NAMALWA (cell line): ENCODE measurements at regions not wholly inside any gene's neighbourhood (a gene's known extent, or its start where the extent isn't known, plus 50 kb on each side); places are given as distances from the start of the nearest gene placed in this dataset.
A peak's percentile ranks its signal among the peaks of the same experiment; 100 is the strongest.

Source experiments
- DNase-seq: peaks from one replicate; pipeline ENCODE4 v3.0.0-alpha.2; 2015; ENCODE audit warnings: low spot score

DNA sequence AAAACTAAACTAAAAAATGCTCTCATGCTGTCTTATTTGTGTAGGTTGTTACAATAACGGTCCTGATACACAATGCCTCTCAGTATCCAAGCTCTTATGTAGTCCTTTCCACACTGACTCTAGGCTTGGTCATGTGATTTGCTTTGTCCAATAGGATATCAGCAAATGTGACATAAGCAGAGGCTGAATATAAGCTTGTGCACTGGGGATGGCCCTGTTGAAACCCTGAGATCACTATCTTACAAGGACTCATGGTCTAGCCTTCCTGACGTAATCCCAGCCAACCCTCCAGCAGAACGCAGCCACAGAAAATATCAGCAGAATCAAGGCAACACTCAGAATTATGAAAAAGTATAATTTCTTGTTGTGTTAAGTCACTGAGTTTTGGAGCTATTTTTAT is 145.1 kb upstream of the CCN2 start:
- no peak for DNase-seq

GRCh38 chr6:132089173-132089572 is 138.0 kb upstream of the CCN2 start:
- no peak for DNase-seq

DNA sequence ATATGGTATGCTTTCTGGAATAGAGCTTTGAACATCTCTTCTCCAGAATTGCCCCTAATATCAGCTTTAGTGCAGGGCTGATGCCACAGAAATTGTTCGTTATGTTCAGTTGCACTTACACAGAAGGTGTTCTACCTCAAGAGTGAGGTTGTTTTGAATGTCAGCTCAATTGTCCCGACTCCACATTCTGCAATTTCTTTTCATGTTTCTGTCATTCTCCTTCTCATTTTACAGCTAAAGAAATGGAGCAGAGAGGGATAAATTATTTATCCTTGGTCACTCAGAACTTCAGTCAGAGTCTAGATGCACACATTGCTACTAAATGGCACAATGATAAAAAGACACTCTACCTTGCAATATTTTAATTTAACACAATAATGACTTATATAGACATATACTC is 137.0 kb upstream of the CCN2 start:
- no peak for DNase-seq

DNA sequence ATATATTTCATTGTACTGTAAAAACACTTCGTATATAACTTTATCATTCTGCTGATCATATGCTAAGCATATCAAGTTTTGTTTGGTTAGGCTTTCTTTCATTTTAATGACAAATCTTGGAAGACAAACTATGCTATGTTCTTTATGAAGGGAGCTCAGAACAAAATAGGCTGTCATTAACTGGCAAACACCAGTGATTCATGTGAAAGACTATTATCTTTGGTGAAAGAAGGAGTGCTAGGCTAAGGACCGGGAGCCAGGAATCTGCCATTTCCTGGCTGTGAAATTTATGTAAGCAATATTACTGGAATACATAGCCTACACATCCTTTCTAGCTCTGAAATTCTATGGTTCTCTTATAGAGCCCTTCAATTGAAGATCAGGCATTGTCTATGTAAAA is 136.2 kb upstream of the CCN2 start:
- no peak for DNase-seq

DNA sequence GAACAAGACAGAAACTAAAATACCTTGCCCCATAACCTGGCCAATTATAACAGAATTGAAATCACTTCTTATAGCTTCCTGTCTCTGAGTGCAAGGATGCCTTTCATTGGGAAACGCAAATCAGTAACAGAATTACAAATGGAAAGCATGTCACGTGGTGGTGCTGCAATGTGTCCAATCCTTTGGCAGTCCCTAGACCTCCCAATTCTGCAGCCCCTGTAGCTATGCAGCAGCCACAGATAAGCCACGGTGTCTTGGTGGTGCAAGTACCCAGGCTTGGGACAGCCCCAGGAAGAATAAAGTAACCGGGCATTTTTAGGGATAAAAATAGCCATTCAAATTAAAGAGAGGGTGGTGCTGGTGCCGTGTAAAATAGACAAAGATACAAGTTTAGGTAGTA is 134.6 kb upstream of the CCN2 start:
- no peak for DNase-seq

- DNase-seq = no peak
Measured at GRCh38 chr6:132084811-132085509, 133.8 kb upstream of the CCN2 start.

DNA sequence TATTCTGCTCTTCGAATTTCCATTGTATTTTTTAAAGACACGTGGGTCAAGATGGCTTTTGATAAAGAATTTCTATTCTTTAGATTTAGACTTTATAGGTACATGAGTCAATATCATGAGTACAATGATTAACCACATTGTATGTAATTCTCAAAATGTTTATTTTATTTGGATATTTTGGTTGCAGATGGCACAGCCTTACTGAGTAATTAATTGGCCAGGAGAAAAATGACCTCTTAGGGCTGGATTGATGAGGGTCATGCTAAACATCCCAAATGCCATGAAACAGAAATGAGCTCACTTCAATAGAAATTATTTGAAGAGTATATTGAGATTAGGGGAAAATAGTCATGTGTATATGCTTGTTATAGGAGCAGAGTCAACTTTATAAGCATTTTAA is 131.2 kb upstream of the CCN2 start:
- no peak for DNase-seq

DNA sequence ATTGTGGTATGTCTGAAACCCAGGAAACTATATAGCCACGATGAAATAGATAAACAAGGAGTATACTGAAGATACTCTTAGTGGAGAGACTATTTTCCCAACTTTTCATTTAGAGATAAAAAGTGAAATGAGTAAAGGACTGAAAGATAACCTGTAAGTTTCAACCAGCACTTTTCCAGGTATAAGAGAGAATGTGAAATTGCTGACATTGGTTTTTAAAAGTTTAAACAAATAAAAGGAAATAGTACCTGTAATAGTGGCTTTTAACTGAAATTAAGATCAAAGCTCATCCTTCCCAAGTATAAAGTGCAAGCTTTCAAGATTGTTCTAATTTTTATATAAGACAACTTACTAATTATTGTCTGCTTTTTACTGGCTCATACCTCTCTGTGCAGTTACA is 130.2 kb upstream of the CCN2 start:
- no peak for DNase-seq

- DNase-seq = no peak
Measured at GRCh38 chr6:132079286-132079685, 128.1 kb upstream of the CCN2 start.

DNA sequence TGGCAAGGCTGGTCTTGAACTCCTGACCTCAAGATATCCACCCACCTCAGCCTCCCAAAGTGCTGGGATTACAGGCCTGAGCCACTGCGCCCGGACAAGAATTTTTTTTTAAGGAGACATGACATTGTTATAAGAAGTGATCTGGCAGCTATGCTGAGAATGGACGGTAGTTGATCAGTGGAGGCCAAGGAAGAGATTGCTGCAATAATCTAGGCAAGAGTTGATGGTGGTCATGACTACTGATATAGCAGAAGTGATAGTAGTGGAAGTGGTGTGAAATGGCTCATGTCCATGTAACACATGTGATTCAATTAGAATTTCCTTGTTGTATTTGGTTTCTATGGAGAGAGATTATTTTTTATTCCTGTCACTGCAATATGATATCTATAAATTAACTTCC is 125.3 kb upstream of the CCN2 start:
- no peak for DNase-seq

GRCh38 chr6:132072831-132073230 is 121.7 kb upstream of the CCN2 start:
- DNase-seq = no peak

GRCh38 chr6:132072271-132072670 is 121.1 kb upstream of the CCN2 start:
- no peak for DNase-seq

- peak; percentile 56 for DNase-seq
Measured at GRCh38 chr6:132070356-132070755, 119.2 kb upstream of the CCN2 start.

GRCh38 chr6:132068766-132069165 is 117.6 kb upstream of the CCN2 start:
- DNase-seq = no peak

DNA sequence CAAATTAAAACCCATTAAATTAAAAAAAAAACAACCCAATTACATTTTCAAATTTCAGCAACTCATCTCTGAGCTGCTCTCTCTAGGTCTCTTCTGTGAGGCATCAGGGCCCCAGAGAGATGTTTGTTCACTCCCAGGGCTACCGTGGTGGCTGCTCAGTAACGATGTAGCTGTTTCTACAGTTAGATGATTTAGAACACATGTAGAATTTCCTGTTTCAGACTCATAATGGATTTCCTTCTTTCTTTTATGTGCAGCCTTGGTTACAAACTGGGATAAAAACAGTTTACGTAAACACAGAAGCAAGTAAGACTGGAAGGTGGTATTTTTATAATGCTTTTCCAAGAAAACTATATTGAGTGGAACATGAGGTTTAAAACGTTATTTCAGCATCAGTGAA is 116.1 kb upstream of the CCN2 start:
- DNase-seq = no peak

GRCh38 chr6:132065556-132065955 is 114.4 kb upstream of the CCN2 start:
- DNase-seq = no peak

DNA sequence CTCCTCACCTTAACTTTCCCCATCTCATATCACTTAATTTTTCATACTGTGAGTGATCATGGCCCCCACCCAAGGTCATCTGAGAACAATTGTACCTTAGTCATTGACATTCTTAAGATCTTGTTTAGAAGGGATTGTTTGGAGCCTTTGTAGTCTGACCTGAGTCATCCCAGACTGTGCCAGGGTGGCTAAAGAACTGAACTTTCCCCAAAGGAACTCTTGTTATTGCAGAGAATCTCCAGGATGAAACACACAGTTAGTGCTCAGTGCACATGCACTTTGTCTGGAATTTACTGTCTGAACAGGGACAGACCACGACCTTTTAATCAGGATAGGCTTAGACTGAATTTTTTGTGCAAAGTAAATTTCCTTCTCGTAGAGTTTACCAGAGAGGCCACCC is 112.6 kb upstream of the CCN2 start:
- DNase-seq = no peak

- DNase-seq = no peak
Measured at GRCh38 chr6:132063204-132063603, 112.0 kb upstream of the CCN2 start.

DNA sequence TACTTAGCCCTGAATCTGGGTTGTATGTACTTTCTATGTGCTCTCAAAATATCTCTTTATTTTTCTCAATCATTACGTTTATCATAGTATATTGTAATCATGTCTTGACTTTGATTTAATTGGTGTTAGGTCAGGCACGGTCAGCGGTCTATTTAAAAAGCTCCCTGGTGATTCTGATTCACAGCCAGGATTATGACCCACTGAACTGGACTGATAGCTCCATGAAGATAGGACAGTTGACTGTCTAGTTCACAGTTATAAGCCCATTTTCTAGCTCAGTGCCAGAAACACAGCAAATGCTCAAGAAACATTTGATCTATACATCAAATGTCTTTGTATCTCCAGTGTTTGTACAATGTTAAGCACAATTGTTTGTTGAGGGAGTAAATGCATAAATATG is 111.5 kb upstream of the CCN2 start:
- DNase-seq = no peak

DNA sequence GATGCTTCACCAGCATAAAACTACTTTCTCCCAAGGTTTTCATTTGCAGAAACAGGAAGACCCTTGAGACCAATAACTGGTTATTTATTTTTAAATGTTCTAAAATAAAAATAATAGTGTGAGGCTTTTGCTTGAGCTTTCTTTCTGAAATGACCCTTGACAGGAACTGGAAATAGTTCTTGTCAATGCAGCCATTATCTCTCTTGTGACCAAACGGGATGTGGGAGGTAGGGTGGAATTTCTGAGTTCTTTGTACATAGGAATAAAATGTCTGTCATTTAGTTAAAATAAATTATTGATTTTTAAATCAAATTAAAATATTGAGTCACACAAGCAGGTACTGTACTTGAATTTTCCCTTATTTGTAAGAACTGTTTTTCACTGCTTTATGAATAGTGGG is 110.2 kb upstream of the CCN2 start:
- no peak for DNase-seq

DNA sequence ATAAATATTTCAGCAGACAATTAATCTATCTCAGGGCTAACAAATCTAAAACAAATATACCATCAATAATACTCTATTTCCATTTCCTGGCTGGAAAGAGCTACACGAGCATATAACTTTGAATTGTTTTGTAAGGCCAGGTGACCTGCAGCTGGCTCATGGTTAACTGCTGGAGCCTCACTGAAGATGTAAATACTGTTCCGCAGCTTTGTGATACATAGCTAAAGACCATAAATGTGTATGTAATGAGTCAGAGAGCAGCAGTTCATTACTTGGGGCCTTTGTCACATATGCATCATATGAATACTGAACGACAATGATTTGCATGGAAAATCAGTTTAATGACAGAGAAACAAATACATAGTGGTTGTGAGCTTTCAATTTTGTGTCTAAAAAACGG is 109.4 kb upstream of the CCN2 start:
- peak; percentile 62 for DNase-seq

- DNase-seq = peak; percentile 22
Measured at GRCh38 chr6:132058975-132059374, 107.8 kb upstream of the CCN2 start.

GRCh38 chr6:132054525-132054924 is 103.4 kb upstream of the CCN2 start:
- no peak for DNase-seq

DNA sequence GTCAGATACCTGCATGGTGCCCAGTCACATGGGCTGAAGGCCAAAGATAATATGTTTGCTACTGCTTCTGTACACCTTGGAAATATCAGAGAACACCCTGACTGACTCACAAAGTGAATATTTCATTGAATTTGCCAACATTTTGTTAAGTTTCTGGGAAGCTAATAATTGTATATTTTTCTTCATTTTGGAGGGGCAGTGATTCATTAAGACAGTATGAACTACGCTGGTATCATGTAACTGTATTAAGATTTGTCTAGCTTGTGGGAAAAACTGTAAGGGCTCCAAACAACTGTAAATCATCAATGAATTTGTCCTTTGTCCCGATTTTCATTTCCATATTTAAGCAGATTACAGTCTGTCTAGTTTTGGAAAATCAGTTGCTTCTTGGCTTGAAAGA is 102.3 kb upstream of the CCN2 start:
- DNase-seq = no peak

GRCh38 chr6:132052096-132052495 is 100.9 kb upstream of the CCN2 start:
- no peak for DNase-seq
